WTC11 (cell line): ENCODE measurements at regions not wholly inside any gene's neighbourhood (a gene's known extent, or its start where the extent isn't known, plus 50 kb on each side); places are given as distances from the start of the nearest gene placed in this dataset.

Experiments
- ATAC-seq: fragments of 200-7000 bp; cut with Tn5 transposase; 2 replicates; pipeline ENCODE4 v1.10.0; 2021; ENCODE audit warnings: mild to moderate bottlenecking, moderate library complexity
- CTCF ChIA-PET: fragments of 300-600 bp; sonication (Branson Sonifier 250); formaldehyde crosslinking; loops from one replicate; lab custom pipeline; 2021; ENCODE audit warnings: antibody characterized with exemption; lab: Charles Lee
- POLR2A ChIA-PET: fragments of 350-600 bp; sonication (Branson Sonifier 250); formaldehyde crosslinking; loops from one replicate; lab custom pipeline; 2021; ENCODE audit warnings: antibody characterized with exemption; lab: Charles Lee
- DNase-seq: peaks from one replicate; pipeline ENCODE4 v3.0.0; 2021; ENCODE audit warnings: low spot score
- H3K27ac Mint-ChIP-seq: 2 replicates; pipeline ENCODE4 v1.8.0; 2021; ENCODE audit warnings: mixed read lengths
- H3K27me3 Mint-ChIP-seq: 2 replicates; pipeline ENCODE4 v1.8.0; 2021; ENCODE audit warnings: low read depth, mild to moderate bottlenecking, moderate library complexity, mixed read lengths
- H3K36me3 Mint-ChIP-seq: 2 replicates; pipeline ENCODE4 v1.8.0; 2021; ENCODE audit warnings: mixed read lengths
- H3K4me1 Mint-ChIP-seq: 2 replicates; pipeline ENCODE4 v1.8.0; 2022; ENCODE audit warnings: mixed read lengths
- H3K4me3 Mint-ChIP-seq: 2 replicates; pipeline ENCODE4 v1.8.0; 2021; ENCODE audit warnings: mild to moderate bottlenecking, moderate library complexity, mixed read lengths
- H3K9me3 Mint-ChIP-seq: 2 replicates; pipeline ENCODE4 v1.8.0; 2021; ENCODE audit warnings: mixed read lengths
- ATF1 ChIP-seq: sonication (generic); formaldehyde crosslinking; IDR thresholded peaks from 2 replicates; pipeline ENCODE4 v1.8.1; 2023; ENCODE audit warnings: mild to moderate bottlenecking, moderate library complexity, missing genetic modification reagents
- EMX1 ChIP-seq: fragments of 250-450 bp; sonication (Bioruptor Pico); IDR thresholded peaks from 2 replicates; pipeline ENCODE4 v1.8.0; 2021; ENCODE audit warnings: mild to moderate bottlenecking
- FOXK1 ChIP-seq: sonication (generic); formaldehyde crosslinking; IDR thresholded peaks from 2 replicates; pipeline ENCODE4 v1.8.0; 2022; ENCODE audit warnings: mild to moderate bottlenecking, moderate library complexity, missing genetic modification reagents
- FOXP1 ChIP-seq: sonication (generic); formaldehyde crosslinking; IDR thresholded peaks from 2 replicates; pipeline ENCODE4 v1.8.0; 2022; ENCODE audit warnings: missing genetic modification reagents, mild to moderate bottlenecking, moderate library complexity, borderline replicate concordance
- GRHL2 ChIP-seq: fragments of 250-450 bp; sonication (Bioruptor Pico); IDR thresholded peaks from 2 replicates; pipeline ENCODE4 v1.8.0; 2022; ENCODE audit warnings: mild to moderate bottlenecking, moderate library complexity; ENCODE audit not compliant: insufficient replicate concordance, severe bottlenecking
- HMGA2 ChIP-seq: fragments of 250-450 bp; sonication (Bioruptor Pico); IDR thresholded peaks from 2 replicates; pipeline ENCODE4 v1.4.0; 2021; ENCODE audit warnings: mild to moderate bottlenecking, moderate library complexity
- NFYB ChIP-seq: sonication (generic); formaldehyde crosslinking; conservative IDR thresholded peaks from 2 replicates; pipeline ENCODE4 v1.8.0; 2022; ENCODE audit warnings: low read depth, missing genetic modification reagents
- SMAD3 ChIP-seq: sonication (generic); formaldehyde crosslinking; IDR thresholded peaks from 2 replicates; pipeline ENCODE4 v1.8.0; 2022; ENCODE audit warnings: missing genetic modification reagents, mild to moderate bottlenecking, borderline replicate concordance
- TP53 ChIP-seq: sonication (generic); formaldehyde crosslinking; IDR thresholded peaks from 2 replicates; pipeline ENCODE4 v1.8.1; 2023; ENCODE audit warnings: mild to moderate bottlenecking, missing genetic modification reagents
- ZBTB21 ChIP-seq: sonication (generic); formaldehyde crosslinking; IDR thresholded peaks from 2 replicates; pipeline ENCODE4 v1.8.1; 2023; ENCODE audit warnings: mild to moderate bottlenecking, missing genetic modification reagents, borderline replicate concordance
- ZNF121 ChIP-seq: sonication (generic); formaldehyde crosslinking; IDR thresholded peaks from 2 replicates; pipeline ENCODE4 v1.8.0; 2023; ENCODE audit warnings: missing genetic modification reagents
- ZNF219 ChIP-seq: sonication (generic); formaldehyde crosslinking; IDR thresholded peaks from 2 replicates; pipeline ENCODE4 v1.8.0; 2023; ENCODE audit warnings: missing genetic modification reagents, mild to moderate bottlenecking, borderline replicate concordance
- ZNF232 ChIP-seq: sonication (generic); formaldehyde crosslinking; IDR thresholded peaks from 2 replicates; pipeline ENCODE4 v1.8.0; 2022; ENCODE audit warnings: mild to moderate bottlenecking, missing genetic modification reagents
- ZNF317 ChIP-seq: sonication (generic); formaldehyde crosslinking; IDR thresholded peaks from 2 replicates; pipeline ENCODE4 v1.8.1; 2023; ENCODE audit warnings: low read depth, mild to moderate bottlenecking, moderate library complexity, missing genetic modification reagents, borderline replicate concordance
- ZNF423 ChIP-seq: fragments of 250-450 bp; sonication (Bioruptor Pico); IDR thresholded peaks from 2 replicates; pipeline ENCODE4 v2.1.2; 2022; ENCODE audit warnings: mild to moderate bottlenecking, moderate library complexity
- TF ChIP-seq, protein P1 (sequence below): sonication (generic); formaldehyde crosslinking; IDR thresholded peaks from 2 replicates; pipeline ENCODE4 v1.8.0; 2022; ENCODE audit warnings: mild to moderate bottlenecking, missing genetic modification reagents
- TF ChIP-seq, protein P2 (sequence below): sonication (generic); formaldehyde crosslinking; IDR thresholded peaks from 2 replicates; pipeline ENCODE4 v1.8.1; 2023; ENCODE audit warnings: mild to moderate bottlenecking, missing genetic modification reagents, moderate library complexity
- TF ChIP-seq, protein P3 (sequence below): fragments of 250-450 bp; sonication (Bioruptor Pico); IDR thresholded peaks from 2 replicates; pipeline ENCODE4 v1.9.0; 2021; ENCODE audit warnings: mild to moderate bottlenecking, borderline replicate concordance
- TF ChIP-seq, protein P4 (sequence below): fragments of 250-450 bp; sonication (Bioruptor Pico); IDR thresholded peaks from 2 replicates; pipeline ENCODE4 v2.1.2; 2022; ENCODE audit warnings: mild to moderate bottlenecking, moderate library complexity
- TF ChIP-seq, protein P5 (sequence below): fragments of 250-450 bp; sonication (Bioruptor Pico); conservative IDR thresholded peaks from 2 replicates; pipeline ENCODE4 v1.9.0; 2021; ENCODE audit warnings: mild to moderate bottlenecking
- TF ChIP-seq, protein P6 (sequence below): sonication (generic); formaldehyde crosslinking; IDR thresholded peaks from 2 replicates; pipeline ENCODE4 v1.8.1; 2023; ENCODE audit warnings: mild to moderate bottlenecking, moderate library complexity, missing genetic modification reagents
- TF ChIP-seq, protein P7 (sequence below): sonication (generic); formaldehyde crosslinking; IDR thresholded peaks from 2 replicates; pipeline ENCODE4 v1.8.1; 2023; ENCODE audit warnings: mild to moderate bottlenecking, missing genetic modification reagents, moderate library complexity

DNA sequence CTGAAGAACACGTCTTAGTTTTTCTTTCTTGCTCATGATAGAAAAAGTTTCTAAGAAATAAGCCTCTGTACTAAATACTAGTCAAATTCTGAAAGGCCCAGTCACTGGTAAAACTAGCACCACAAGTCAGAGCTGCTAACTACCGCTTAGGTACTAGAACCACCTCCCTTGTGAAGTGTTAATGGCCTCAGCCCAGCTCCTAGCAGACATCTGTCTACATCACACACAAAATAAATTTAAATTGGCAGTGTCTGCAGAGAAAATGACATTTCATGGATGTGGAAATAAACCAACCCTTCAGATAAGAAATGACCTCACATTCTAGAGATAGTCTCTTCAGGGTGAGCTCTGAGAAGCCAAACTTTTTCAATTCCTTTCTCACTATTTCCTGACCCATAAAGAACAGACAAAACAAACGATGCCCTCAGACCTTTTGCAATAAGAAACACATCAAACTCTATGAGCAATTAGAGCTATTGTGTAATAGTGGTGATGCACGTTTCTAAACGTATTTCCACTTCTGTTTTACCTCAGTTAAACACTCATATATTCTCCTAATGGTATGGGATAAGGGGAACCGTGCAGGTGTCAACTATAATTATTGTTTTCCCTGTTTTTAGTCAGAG lies 70.3 kb upstream of the DSG1 start (continued):
- TF ChIP-seq, protein P1, sequence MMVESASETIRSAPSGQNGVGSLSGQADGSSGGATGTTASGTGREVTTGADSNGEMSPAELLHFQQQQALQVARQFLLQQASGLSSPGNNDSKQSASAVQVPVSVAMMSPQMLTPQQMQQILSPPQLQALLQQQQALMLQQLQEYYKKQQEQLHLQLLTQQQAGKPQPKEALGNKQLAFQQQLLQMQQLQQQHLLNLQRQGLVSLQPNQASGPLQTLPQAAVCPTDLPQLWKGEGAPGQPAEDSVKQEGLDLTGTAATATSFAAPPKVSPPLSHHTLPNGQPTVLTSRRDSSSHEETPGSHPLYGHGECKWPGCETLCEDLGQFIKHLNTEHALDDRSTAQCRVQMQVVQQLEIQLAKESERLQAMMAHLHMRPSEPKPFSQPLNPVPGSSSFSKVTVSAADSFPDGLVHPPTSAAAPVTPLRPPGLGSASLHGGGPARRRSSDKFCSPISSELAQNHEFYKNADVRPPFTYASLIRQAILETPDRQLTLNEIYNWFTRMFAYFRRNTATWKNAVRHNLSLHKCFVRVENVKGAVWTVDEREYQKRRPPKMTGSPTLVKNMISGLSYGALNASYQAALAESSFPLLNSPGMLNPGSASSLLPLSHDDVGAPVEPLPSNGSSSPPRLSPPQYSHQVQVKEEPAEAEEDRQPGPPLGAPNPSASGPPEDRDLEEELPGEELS (CRISPR knock-in tag) = no peak
- TF ChIP-seq ZNF121 (CRISPR knock-in tag) (no peak), ZNF232 (CRISPR knock-in tag) (no peak), ZNF219 (no peak), ZNF423 (no peak), HMGA2 (no peak), SMAD3 (CRISPR knock-in tag) (no peak), FOXP1 (CRISPR knock-in tag) (no peak)
- TF ChIP-seq, protein P2, sequence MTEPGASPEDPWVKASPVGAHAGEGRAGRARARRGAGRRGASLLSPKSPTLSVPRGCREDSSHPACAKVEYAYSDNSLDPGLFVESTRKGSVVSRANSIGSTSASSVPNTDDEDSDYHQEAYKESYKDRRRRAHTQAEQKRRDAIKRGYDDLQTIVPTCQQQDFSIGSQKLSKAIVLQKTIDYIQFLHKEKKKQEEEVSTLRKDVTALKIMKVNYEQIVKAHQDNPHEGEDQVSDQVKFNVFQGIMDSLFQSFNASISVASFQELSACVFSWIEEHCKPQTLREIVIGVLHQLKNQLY (CRISPR knock-in tag) = no peak
- TF ChIP-seq, protein P3, sequence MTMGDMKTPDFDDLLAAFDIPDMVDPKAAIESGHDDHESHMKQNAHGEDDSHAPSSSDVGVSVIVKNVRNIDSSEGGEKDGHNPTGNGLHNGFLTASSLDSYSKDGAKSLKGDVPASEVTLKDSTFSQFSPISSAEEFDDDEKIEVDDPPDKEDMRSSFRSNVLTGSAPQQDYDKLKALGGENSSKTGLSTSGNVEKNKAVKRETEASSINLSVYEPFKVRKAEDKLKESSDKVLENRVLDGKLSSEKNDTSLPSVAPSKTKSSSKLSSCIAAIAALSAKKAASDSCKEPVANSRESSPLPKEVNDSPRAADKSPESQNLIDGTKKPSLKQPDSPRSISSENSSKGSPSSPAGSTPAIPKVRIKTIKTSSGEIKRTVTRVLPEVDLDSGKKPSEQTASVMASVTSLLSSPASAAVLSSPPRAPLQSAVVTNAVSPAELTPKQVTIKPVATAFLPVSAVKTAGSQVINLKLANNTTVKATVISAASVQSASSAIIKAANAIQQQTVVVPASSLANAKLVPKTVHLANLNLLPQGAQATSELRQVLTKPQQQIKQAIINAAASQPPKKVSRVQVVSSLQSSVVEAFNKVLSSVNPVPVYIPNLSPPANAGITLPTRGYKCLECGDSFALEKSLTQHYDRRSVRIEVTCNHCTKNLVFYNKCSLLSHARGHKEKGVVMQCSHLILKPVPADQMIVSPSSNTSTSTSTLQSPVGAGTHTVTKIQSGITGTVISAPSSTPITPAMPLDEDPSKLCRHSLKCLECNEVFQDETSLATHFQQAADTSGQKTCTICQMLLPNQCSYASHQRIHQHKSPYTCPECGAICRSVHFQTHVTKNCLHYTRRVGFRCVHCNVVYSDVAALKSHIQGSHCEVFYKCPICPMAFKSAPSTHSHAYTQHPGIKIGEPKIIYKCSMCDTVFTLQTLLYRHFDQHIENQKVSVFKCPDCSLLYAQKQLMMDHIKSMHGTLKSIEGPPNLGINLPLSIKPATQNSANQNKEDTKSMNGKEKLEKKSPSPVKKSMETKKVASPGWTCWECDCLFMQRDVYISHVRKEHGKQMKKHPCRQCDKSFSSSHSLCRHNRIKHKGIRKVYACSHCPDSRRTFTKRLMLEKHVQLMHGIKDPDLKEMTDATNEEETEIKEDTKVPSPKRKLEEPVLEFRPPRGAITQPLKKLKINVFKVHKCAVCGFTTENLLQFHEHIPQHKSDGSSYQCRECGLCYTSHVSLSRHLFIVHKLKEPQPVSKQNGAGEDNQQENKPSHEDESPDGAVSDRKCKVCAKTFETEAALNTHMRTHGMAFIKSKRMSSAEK (CRISPR knock-in tag) = no peak
- TF ChIP-seq, protein P4, sequence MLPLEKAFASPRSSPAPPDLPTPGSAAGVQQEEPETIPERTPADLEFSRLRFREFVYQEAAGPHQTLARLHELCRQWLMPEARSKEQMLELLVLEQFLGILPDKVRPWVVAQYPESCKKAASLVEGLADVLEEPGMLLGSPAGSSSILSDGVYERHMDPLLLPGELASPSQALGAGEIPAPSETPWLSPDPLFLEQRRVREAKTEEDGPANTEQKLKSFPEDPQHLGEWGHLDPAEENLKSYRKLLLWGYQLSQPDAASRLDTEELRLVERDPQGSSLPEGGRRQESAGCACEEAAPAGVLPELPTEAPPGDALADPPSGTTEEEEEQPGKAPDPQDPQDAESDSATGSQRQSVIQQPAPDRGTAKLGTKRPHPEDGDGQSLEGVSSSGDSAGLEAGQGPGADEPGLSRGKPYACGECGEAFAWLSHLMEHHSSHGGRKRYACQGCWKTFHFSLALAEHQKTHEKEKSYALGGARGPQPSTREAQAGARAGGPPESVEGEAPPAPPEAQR (CRISPR knock-in tag) = no peak
- TF ChIP-seq, all 79 proteins: peak for 0

DNA sequence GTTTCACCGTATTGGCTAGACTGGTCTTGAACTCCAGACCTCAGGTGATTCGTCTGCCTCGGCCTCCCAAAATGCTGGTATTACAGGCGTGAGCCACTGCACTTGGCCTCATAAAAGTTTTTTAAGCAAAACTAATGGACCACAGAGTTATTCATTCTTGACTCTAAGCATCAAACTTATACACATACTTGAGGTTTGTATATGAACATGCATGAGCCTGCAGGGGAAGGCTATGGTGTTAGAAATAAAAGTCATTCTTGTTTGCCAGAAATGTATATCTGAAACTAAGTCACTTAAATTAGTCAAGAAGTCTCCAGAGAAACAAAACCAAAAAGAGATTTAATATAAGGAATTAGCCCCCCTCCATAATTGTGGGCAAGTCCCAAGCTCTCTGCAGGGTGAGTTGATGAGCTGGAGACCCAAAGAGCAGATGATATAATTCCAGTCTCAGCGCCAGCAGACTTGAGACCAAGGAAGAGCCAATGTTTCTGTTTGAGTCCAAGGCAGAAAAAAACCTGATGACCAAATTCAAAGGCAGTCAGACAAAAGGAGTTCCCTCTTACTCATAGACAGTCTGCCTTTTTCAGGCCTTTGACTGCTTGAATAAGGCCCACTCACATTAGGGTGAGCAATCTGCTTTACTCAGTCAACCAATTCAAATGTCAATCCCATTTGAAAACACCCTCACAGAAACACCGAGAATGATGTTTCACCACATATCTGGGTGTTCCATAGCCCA lies 69.0 kb upstream of the DSG1 start:
- DNase-seq (no peak), ATAC-seq (no peak)
- H3K9me3 Mint-ChIP-seq = no peaks in the 10 kb centered on the region
- CTCF ChIA-PET = no interaction called here
- POLR2A ChIA-PET = no interaction called here
- H3K36me3 Mint-ChIP-seq = no peaks in the 10 kb centered on the region
- H3K27ac Mint-ChIP-seq = no peak overlapping the region
- TF ChIP-seq ATF1 = no peak
- TF ChIP-seq, protein P5, sequence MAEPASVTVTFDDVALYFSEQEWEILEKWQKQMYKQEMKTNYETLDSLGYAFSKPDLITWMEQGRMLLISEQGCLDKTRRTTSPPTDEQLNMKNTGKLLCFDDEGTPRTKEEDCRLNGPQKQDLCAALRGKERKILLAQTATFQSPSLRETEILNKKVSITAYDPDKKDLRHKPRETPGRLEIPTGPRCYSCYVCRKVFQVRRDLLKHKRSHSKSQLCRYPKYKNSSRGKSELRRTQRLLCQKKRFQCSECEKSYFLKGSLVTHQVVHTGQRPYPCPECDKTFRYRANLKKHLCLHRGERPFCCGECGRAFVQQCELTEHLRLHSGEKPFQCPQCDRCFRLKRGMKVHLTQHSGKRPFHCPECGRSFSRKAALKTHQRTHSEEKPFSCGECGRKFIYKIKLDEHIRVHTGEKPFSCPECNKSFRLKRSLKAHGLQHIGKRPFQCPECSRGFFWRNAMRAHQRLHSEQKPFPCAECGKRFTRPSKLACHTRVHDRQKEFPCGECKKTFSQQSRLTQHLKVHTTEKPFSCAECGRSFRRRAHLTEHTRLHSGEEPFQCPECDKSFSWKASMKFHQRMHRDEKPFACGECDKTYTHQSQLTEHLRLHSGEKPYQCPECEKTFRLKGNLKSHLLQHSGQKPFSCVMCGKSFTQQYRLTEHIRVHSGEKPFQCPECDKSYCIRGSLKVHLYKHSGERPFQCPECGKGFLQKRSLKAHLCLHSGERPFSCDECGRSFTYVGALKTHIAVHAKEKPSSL (CRISPR knock-in tag) = no peak
- TF ChIP-seq, protein P6, sequence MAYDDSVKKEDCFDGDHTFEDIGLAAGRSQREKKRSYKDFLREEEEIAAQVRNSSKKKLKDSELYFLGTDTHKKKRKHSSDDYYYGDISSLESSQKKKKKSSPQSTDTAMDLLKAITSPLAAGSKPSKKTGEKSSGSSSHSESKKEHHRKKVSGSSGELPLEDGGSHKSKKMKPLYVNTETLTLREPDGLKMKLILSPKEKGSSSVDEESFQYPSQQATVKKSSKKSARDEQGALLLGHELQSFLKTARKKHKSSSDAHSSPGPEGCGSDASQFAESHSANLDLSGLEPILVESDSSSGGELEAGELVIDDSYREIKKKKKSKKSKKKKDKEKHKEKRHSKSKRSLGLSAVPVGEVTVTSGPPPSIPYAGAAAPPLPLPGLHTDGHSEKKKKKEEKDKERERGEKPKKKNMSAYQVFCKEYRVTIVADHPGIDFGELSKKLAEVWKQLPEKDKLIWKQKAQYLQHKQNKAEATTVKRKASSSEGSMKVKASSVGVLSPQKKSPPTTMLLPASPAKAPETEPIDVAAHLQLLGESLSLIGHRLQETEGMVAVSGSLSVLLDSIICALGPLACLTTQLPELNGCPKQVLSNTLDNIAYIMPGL = no peak
- no peak for TF ChIP-seq EMX1 (CRISPR knock-in tag)
- no peak for TF ChIP-seq NFYB (CRISPR knock-in tag)
- TF ChIP-seq FOXK1 (CRISPR knock-in tag) = no peak
- no peak for TF ChIP-seq GRHL2 (CRISPR knock-in tag)
- TF ChIP-seq, protein P7, sequence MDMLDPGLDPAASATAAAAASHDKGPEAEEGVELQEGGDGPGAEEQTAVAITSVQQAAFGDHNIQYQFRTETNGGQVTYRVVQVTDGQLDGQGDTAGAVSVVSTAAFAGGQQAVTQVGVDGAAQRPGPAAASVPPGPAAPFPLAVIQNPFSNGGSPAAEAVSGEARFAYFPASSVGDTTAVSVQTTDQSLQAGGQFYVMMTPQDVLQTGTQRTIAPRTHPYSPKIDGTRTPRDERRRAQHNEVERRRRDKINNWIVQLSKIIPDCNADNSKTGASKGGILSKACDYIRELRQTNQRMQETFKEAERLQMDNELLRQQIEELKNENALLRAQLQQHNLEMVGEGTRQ (CRISPR knock-in tag) = no peak
- TF ChIP-seq ZNF317 (CRISPR knock-in tag) = no peak
- no peak for TF ChIP-seq ZBTB21
- TF ChIP-seq TP53 (CRISPR knock-in tag) = no peak
- peaks cover 38% of the 10 kb centered on the region for H3K4me1 Mint-ChIP-seq
- no peaks in the 10 kb centered on the region for H3K27me3 Mint-ChIP-seq
- no peak overlapping the region for H3K4me3 Mint-ChIP-seq
